A549 (cell line): ENCODE measurements at regions not wholly inside any gene's neighbourhood (a gene's known extent, or its start where the extent isn't known, plus 50 kb on each side); places are given as distances from the start of the nearest gene placed in this dataset.

ENCODE experiments used
- ATAC-seq, 2 experiments: fragments of 200-7000 bp in 1 of 2; fragments of >200 bp in 1 of 2; cut with Nextera tagmentation in 1 of 2; cut with Tn5 transposase in 1 of 2; 3 replicates each; pipeline versions ENCODE4 v1.8.0 to v1.9.1; 2018 to 2020; ENCODE audit warnings: mild to moderate bottlenecking in 1 of 2, moderate library complexity in 1 of 2
- CTCF ChIA-PET: fragments of 300-600 bp; sonication (Branson Sonifier 250); formaldehyde crosslinking; extraction: SDS; loops from one replicate; lab custom pipeline; 2021; ENCODE audit warnings: antibody characterized with exemption, inconsistent platforms; lab: Yijun Ruan, JAX
- POLR2A ChIA-PET: fragments of 350-600 bp; formaldehyde crosslinking; extraction: SDS; loops from one replicate; lab custom pipeline; 2021; ENCODE audit warnings: antibody characterized with exemption, inconsistent platforms; lab: Yijun Ruan, JAX
- DNase-seq, 2 experiments: peaks; one replicate each; pipeline versions ENCODE4 v3.0.0 to v3.0.0-alpha.2; 2011 to 2016; ENCODE audit warnings: low read depth in 1 of 2, low spot score in 1 of 2
- FAIRE-seq: peaks from 2 replicates; lab custom pipeline; 2011; peaks lifted over from hg19 to GRCh38; lab: Jason Lieb, UNC
- H3K27ac ChIP-seq, 2 experiments: fragments of >200 bp; sonication (Bioruptor Twin); formaldehyde crosslinking; 3 replicates each; pipeline ENCODE4 v1.5.1; 2016 to 2017
- H3K4me1 ChIP-seq: fragments of >200 bp; sonication (Bioruptor Twin); formaldehyde crosslinking; 3 replicates; pipeline ENCODE4 v1.6.1; 2016
- H3K4me2 ChIP-seq: fragments of >200 bp; sonication (Bioruptor Twin); formaldehyde crosslinking; 3 replicates; pipeline ENCODE4 v1.6.1; 2016
- H3K4me3 ChIP-seq: fragments of >200 bp; sonication (Bioruptor Twin); formaldehyde crosslinking; 3 replicates; pipeline ENCODE4 v1.5.1; 2016
- H3K9me3 ChIP-seq: fragments of >200 bp; sonication (Bioruptor Twin); formaldehyde crosslinking; 3 replicates; pipeline ENCODE4 v1.6.1; 2016
- CBX2 ChIP-seq: fragments of 200-600 bp; sonication (generic); IDR thresholded peaks from 2 replicates; pipeline ENCODE4 v1.6.1; 2016; ENCODE audit warnings: low read depth, mild to moderate bottlenecking, borderline replicate concordance
- CEBPB ChIP-seq, 2 experiments: fragments of >200 bp in 1 of 2; sonication (Bioruptor Twin) in 1 of 2; formaldehyde crosslinking in 1 of 2; IDR thresholded peaks; 2 replicates each; pipeline ENCODE4 v1.6.1; 2012 to 2016
- CHD4 ChIP-seq: fragments of 200-600 bp; sonication (generic); IDR thresholded peaks from 2 replicates; pipeline ENCODE4 v1.6.1; 2016; ENCODE audit warnings: antibody characterized with exemption, mild to moderate bottlenecking, borderline replicate concordance
- EHMT2 ChIP-seq: fragments of 200-600 bp; sonication (generic); IDR thresholded peaks from 2 replicates; pipeline ENCODE4 v1.6.1; 2016; ENCODE audit warnings: antibody characterized with exemption, low read depth, mild to moderate bottlenecking, moderate library complexity
- FOSB ChIP-seq: fragments of 250-450 bp; sonication (Bioruptor Pico); IDR thresholded peaks from 2 replicates; pipeline ENCODE4 v1.5.0; 2020; ENCODE audit warnings: mild to moderate bottlenecking, moderate library complexity
- FOXS1 ChIP-seq: fragments of 250-450 bp; sonication (Bioruptor Pico); IDR thresholded peaks from 2 replicates; pipeline ENCODE4 v1.5.0; 2020; ENCODE audit warnings: mild to moderate bottlenecking, moderate library complexity
- GATA3 ChIP-seq: IDR thresholded peaks from 2 replicates; pipeline ENCODE4 v1.6.1; 2012; ENCODE audit warnings: borderline replicate concordance
- HEYL ChIP-seq: fragments of 250-450 bp; sonication (Bioruptor Pico); IDR thresholded peaks from 2 replicates; pipeline ENCODE4 v1.8.0; 2021; ENCODE audit warnings: mild to moderate bottlenecking, moderate library complexity
- HOXB5 ChIP-seq: fragments of 250-450 bp; sonication (Bioruptor Pico); IDR thresholded peaks from 2 replicates; pipeline ENCODE4 v1.5.0; 2020; ENCODE audit warnings: mild to moderate bottlenecking, moderate library complexity
- MYC ChIP-seq: IDR thresholded peaks from 2 replicates; pipeline ENCODE4 v1.6.1; 2012; ENCODE audit warnings: mild to moderate bottlenecking, inconsistent platforms, low read length, improper control_type of control experiment, borderline replicate concordance
- NR3C1 ChIP-seq: fragments of >200 bp; sonication (Bioruptor Twin); formaldehyde crosslinking; IDR thresholded peaks from 3 replicates; pipeline ENCODE4 v1.6.1; 2017
- REST ChIP-seq: fragments of 200-600 bp; sonication (generic); IDR thresholded peaks from 2 replicates; pipeline ENCODE4 v1.6.1; 2016; ENCODE audit warnings: antibody characterized with exemption, mild to moderate bottlenecking, moderate library complexity
- SMC3 ChIP-seq: fragments of >200 bp; sonication (Bioruptor Twin); formaldehyde crosslinking; IDR thresholded peaks from 3 replicates; pipeline ENCODE4 v1.6.1; 2018; ENCODE audit warnings: inconsistent platforms
- ZNF302 ChIP-seq: fragments of 250-450 bp; sonication (Bioruptor Pico); IDR thresholded peaks from 2 replicates; pipeline ENCODE4 v1.9.0; 2021; ENCODE audit warnings: inconsistent platforms, mild to moderate bottlenecking, moderate library complexity
- WGBS: methylation state at CpG from one replicate; pipeline ENCODE4 v1.1.6; 2017; ENCODE audit errors: missing lambda C conversion rate; 5-methylcytosine and 5-hydroxymethylcytosine counted together
- TF ChIP-seq, protein P1 (sequence below): IDR thresholded peaks from 2 replicates; pipeline ENCODE4 v1.6.1; 2012
- TF ChIP-seq, protein P2 (sequence below): fragments of 150-350 bp; IDR thresholded peaks from 2 replicates; pipeline ENCODE4 v1.6.1; 2014; ENCODE audit warnings: low read depth, mild to moderate bottlenecking, low read length

DNA sequence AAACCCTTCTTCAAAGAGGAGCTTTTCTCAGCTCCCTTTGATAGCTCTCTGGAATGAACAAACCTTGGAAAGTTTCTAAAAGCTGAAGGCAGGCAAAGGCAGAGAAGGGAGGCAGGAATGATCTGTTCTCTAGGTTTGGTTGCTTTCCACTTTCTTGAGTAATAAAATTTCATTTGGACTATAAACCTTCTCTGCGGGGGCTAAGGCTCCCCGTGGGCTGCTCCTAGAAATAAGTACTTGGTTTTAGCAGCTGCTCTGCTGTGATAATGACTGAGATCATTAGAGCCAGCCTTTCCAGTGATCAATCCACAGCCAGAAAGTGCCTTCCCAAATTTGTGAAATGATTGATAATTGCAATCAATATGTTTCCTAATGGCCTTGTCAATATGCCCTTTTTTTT is 183.8 kb upstream of the HTR2A start:
- no peak overlapping the region for H3K4me2 ChIP-seq
- no peak overlapping the region for H3K27ac ChIP-seq
- WGBS = 0% methylated on average over 2 of the region's 2 CpGs
- DNase-seq (no peak), ATAC-seq (no peak)
- CTCF ChIA-PET = interaction anchor here (1.1 kb wide), 1 partner anchor 20 kb away, joined by 3 read pairs; no protein-coding TSS in a partner anchor
- POLR2A ChIA-PET = no interaction called here
- H3K4me3 ChIP-seq = no peak overlapping the region
- H3K9me3 ChIP-seq = no peaks in the 10 kb centered on the region
- H3K4me1 ChIP-seq = no peaks in the 10 kb centered on the region
- TF ChIP-seq NR3C1 = no peak
- TF ChIP-seq CEBPB (IDR thresholded peaks at IDR 0.05) = no peak
- TF ChIP-seq, all 56 proteins: peak for 0
- FAIRE-seq = no peak

DNA sequence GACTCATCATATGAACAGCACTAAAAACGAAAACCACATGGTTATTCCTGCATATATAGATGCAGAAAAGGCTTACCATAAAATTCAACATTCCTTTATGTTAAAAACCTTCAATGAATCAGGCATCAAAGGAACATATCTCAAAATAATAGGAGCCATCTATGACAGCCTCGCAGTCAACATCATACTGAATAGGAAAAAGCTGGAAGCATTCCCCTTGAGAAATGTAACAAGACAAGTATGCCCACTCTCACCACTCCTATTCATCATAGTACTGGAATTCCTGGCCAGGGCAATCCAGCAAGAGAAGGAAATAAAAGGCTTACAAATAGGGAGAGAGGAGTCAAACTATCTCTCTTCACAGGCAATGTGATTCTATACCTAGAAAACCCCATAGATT is 179.6 kb upstream of the HTR2A start:
- FAIRE-seq = no peak
- ATAC-seq = no peak
- CTCF ChIA-PET = no interaction called here
- Histone ChIP-seq H3K9me3 (no peaks in the 10 kb centered on the region), H3K4me1 (no peaks in the 10 kb centered on the region), H3K27ac (no peak overlapping the region), H3K4me2 (no peak overlapping the region), H3K4me3 (no peak overlapping the region)
- DNase-seq = no peak
- POLR2A ChIA-PET = no interaction called here
- TF ChIP-seq CEBPB (IDR thresholded peaks at IDR 0.05) = no peak
- no peak for TF ChIP-seq CHD4
- TF ChIP-seq HEYL (CRISPR knock-in tag) = no peak
- no peak for TF ChIP-seq EHMT2
- no peak for TF ChIP-seq ZNF302 (CRISPR knock-in tag)
- no peak for TF ChIP-seq HOXB5 (CRISPR knock-in tag)
- no peak for TF ChIP-seq SMC3
- TF ChIP-seq REST = no peak
- WGBS = 0% methylated on average over 2 of the region's 2 CpGs

GRCh38 chr13:47069133-47069532 is 172.3 kb upstream of the HTR2A start:
- no peak for ATAC-seq
- Histone ChIP-seq H3K4me1 (no peaks in the 10 kb centered on the region), H3K4me2 (no peak overlapping the region), H3K4me3 (no peak overlapping the region), H3K9me3 (no peaks in the 10 kb centered on the region), H3K27ac (no peak overlapping the region)
- ChIA-PET POLR2A (no interaction called here), CTCF (no interaction called here)
- DNase-seq = no peak
- 2% methylated on average over 3 of the region's 3 CpGs for WGBS
- FAIRE-seq = no peak
- TF ChIP-seq, protein P1, sequence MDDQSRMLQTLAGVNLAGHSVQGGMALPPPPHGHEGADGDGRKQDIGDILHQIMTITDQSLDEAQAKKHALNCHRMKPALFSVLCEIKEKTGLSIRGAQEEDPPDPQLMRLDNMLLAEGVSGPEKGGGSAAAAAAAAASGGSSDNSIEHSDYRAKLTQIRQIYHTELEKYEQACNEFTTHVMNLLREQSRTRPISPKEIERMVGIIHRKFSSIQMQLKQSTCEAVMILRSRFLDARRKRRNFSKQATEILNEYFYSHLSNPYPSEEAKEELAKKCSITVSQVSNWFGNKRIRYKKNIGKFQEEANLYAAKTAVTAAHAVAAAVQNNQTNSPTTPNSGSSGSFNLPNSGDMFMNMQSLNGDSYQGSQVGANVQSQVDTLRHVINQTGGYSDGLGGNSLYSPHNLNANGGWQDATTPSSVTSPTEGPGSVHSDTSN = no peak
- TF ChIP-seq FOXS1 (CRISPR knock-in tag) = no peak
- no peak for TF ChIP-seq GATA3
- TF ChIP-seq, protein P2, sequence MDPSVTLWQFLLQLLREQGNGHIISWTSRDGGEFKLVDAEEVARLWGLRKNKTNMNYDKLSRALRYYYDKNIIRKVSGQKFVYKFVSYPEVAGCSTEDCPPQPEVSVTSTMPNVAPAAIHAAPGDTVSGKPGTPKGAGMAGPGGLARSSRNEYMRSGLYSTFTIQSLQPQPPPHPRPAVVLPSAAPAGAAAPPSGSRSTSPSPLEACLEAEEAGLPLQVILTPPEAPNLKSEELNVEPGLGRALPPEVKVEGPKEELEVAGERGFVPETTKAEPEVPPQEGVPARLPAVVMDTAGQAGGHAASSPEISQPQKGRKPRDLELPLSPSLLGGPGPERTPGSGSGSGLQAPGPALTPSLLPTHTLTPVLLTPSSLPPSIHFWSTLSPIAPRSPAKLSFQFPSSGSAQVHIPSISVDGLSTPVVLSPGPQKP = no peak

DNA sequence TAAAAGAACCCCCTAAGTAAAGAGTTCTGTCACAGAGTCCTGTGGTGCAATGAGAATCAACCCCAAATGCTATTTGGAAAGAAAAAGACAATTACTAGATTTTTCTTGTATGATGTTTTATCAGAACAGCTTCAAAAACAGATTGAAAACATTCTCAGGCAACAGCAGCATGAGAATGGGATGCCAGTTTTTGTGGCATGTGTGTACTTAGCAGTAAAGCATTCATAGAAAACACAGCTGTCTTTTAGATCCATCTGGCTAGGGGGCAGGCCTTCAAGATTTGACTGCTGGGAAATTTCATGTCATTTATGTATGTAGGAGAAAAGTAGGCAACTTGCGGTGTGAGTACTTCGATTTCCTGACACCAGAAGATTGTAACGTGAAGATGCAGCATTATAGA is 170.5 kb upstream of the HTR2A start:
- Histone ChIP-seq H3K4me3 (no peak overlapping the region), H3K4me2 (no peak overlapping the region), H3K4me1 (no peaks in the 10 kb centered on the region), H3K9me3 (no peaks in the 10 kb centered on the region)
- no peak for DNase-seq
- CTCF ChIA-PET = no interaction called here
- ATAC-seq = no peak
- 32% methylated on average over 3 of the region's 3 CpGs for WGBS
- TF ChIP-seq MYC (no peak), FOSB (no peak), CBX2 (no peak)
- TF ChIP-seq, all 56 proteins: peak for 0
- POLR2A ChIA-PET = no interaction called here
- FAIRE-seq = no peak
- no peak overlapping the region for H3K27ac ChIP-seq
